ENCODE measurements at regions not wholly inside any gene's neighbourhood (a gene's known extent, or its start where the extent isn't known, plus 50 kb on each side); places are given as distances from the start of the nearest gene placed in this dataset.
A peak's percentile ranks its signal among the peaks of the same experiment; 100 is the strongest.

DNA sequence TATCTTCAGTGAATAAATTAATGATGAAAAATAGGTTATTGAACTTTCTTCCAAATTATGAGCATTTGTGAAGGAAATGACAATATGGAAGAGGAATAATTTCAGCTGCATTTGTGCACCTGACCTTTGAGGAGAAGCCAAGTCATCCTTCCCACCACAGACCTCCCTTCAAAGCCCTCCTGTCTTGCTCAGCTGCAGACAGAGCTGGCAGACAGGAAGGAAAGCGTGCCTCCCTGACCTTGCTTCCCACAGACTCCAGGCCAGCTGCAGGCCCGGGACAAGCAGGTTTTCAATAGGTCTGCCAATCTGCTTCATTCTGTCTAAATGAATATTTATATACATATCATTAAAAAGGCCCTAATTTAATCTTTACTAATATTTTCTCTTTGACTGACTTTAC is 152.9 kb upstream of the RBMS3 start:
- Mint-ChIP-seq H3K36me3 (no peaks in the 10 kb centered on the region), H3K27ac (no peak overlapping the region), H3K4me1 (no peaks in the 10 kb centered on the region), H3K4me3 (no peak overlapping the region), H3K9me3 (peaks cover 4% of the 10 kb centered on the region), H3K27me3 (no peaks in the 10 kb centered on the region)
- ATAC-seq (ENCODE audit: low read depth) (no peak), DNase-seq (no peak)
- POLR2A ChIA-PET = no interaction called here

DNA sequence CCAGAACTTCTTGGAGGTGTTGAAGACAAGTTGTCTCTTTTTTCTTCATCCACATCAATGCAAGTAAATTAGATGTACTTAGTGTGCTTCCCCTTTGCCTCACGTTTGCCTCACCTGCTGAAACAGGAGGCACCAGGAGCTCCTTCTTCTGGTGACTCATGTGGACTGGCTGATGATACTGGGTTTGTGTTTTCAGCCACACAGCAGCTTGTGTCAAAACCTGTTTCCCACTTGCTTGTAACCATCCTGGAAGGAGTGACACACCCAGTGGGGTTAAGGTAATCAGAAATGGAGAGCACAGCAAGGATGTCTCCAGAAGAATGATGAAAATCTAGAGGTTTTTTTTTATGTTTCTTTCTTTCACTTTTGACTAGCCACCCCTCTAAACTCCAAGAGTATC is 143.3 kb upstream of the RBMS3 start:
- POLR2A ChIA-PET = no interaction called here
- no peaks in the 10 kb centered on the region for H3K36me3 Mint-ChIP-seq
- DNase-seq = no peak
- H3K27me3 Mint-ChIP-seq = no peaks in the 10 kb centered on the region
- peaks cover 5% of the 10 kb centered on the region for H3K4me1 Mint-ChIP-seq
- no peak overlapping the region for H3K4me3 Mint-ChIP-seq
- no peak overlapping the region for H3K27ac Mint-ChIP-seq
- ATAC-seq (ENCODE audit: low read depth) = no peak
- no peaks in the 10 kb centered on the region for H3K9me3 Mint-ChIP-seq

DNA sequence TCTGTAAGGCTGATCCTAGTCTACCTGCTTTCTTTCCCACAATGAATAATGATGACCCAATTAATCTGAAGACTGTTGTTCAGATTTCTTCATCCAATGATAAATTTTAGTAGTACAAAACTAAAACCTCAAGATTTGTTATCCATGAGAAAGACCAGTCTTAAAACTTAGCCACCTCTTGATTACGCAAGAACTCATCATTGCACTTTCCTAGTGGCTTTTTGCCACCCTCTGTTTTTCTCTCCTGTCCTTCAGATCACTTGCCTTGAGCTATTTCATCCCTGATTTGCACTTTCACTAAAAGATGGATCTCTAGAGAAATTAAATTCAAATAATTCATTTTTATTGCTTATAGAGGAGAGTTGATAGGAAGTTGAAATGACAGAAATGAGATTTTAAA is 142.7 kb upstream of the RBMS3 start:
- Mint-ChIP-seq H3K27me3 (no peaks in the 10 kb centered on the region), H3K9me3 (no peaks in the 10 kb centered on the region)
- ATAC-seq (ENCODE audit: low read depth) = no peak

DNA sequence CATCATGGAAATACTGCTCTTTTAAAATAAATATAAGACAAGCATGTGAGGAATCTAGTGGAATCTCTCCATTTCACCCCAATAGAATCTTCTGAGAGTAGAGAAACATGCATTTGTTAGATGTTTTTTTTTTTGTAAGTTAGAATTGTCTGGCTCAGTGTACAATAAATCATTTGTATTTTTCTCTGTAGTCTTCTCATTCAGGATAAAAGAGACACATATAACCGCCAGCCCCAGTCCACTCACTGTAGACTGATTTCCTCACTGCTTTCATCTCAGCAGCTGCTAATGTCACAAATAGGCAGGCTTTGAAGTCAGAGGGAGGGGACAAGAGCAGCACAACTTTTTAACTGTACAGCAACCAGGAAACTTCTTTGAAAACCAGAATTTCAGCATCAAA is 140.2 kb upstream of the RBMS3 start:
- DNase-seq = no peak
- ATAC-seq (ENCODE audit: low read depth) = peak; percentile 68
- Mint-ChIP-seq H3K9me3 (no peaks in the 10 kb centered on the region), H3K4me3 (no peak overlapping the region), H3K36me3 (no peaks in the 10 kb centered on the region), H3K4me1 (peaks cover 8% of the 10 kb centered on the region), H3K27me3 (peaks cover 4% of the 10 kb centered on the region), H3K27ac (no peak overlapping the region)
- POLR2A ChIA-PET = no interaction called here

More for the DNA sequence above, 142.7 kb upstream of the RBMS3 start:
- POLR2A ChIA-PET = no interaction called here
- peaks cover 5% of the 10 kb centered on the region for H3K4me1 Mint-ChIP-seq
- no peak overlapping the region for H3K4me3 Mint-ChIP-seq
- H3K27ac Mint-ChIP-seq = no peak overlapping the region
- DNase-seq = no peak
- no peaks in the 10 kb centered on the region for H3K36me3 Mint-ChIP-seq

DNA sequence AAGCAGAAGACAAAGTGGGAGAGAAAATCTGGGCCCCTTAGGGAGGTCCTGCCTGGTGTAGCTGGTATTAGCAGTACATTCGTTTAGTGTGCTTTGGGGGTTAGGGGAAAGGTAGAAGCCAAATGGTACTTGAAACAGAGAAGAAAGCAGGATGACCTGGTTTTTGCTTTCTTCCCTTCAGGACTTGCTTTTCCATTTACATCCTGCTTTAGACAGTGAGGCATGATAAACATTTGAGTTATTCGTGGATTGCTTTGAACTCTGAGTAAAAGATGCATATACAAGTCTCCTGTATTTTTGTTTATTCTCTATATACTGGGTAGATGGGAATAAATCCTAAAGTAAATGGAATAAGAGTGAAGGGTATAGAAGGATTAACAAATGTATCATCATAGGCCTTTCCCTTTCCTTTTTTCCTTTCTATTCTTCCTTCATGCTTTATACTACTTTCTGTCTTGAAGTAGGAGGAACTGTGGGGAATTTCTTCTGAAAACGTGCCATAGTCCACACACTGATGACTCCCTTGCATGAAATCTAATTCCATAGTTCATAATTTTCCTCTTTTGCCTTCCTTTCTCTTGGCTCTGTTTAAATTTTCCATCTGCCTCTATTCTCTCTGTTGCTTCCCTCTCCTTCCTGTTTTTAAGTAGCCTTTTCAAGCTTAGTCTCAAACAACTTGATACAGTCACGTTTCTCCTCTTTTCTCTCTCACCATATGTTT is 139.5 kb upstream of the RBMS3 start:
- DNase-seq = no peak
- H3K36me3 Mint-ChIP-seq = no peaks in the 10 kb centered on the region
- H3K27me3 Mint-ChIP-seq = peaks cover 4% of the 10 kb centered on the region
- H3K27ac Mint-ChIP-seq = no peak overlapping the region
- no peak for ATAC-seq (ENCODE audit: low read depth)
- POLR2A ChIA-PET = no interaction called here
- H3K4me1 Mint-ChIP-seq = peaks cover 8% of the 10 kb centered on the region
- H3K4me3 Mint-ChIP-seq = no peak overlapping the region
- no peaks in the 10 kb centered on the region for H3K9me3 Mint-ChIP-seq

DNA sequence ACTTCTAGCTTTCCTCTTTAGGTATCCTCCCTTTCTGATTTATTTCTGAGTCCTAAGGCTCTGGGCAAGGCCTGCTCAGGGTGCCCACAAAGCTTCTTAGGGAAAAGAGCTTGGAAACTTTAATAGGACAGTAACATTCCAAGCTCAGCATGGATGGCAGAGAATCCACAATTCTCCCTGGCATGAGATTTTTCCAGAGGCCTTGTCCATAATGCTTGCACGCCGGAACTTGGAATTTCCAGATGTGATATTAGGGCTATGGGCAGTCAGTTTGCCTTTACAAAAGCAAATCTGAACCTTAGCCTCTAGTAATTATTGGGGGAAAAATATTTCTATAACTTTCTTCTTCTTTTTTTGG is 139.0 kb upstream of the RBMS3 start:
- ATAC-seq (ENCODE audit: low read depth) (no peak), DNase-seq (no peak)
- Mint-ChIP-seq H3K4me3 (no peak overlapping the region), H3K27me3 (peaks cover 4% of the 10 kb centered on the region), H3K36me3 (no peaks in the 10 kb centered on the region), H3K9me3 (no peaks in the 10 kb centered on the region), H3K4me1 (peaks cover 8% of the 10 kb centered on the region), H3K27ac (no peak overlapping the region)
- POLR2A ChIA-PET = no interaction called here

DNA sequence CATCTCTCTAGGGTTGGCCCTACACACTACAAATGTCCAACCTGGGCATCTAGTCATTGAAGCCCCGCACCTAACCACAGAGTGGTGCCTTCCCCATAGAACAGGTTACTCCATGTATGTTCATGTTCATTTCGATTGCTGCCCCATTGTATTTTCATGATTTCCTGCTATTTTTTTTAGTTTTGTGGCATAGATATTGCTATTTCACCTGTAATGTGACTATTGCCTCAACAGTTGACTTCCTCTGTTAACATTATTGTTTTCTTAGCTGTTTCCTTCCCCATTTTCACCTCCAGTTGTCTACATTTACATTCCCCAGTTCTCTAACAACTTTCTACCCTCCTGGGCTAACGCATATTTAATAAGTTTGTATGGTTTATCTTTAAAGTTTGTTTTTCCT is 137.7 kb upstream of the RBMS3 start:
- Mint-ChIP-seq H3K4me3 (no peak overlapping the region), H3K36me3 (no peaks in the 10 kb centered on the region), H3K27ac (no peak overlapping the region), H3K27me3 (peaks cover 4% of the 10 kb centered on the region), H3K4me1 (peaks cover 7% of the 10 kb centered on the region), H3K9me3 (no peaks in the 10 kb centered on the region)
- DNase-seq = no peak
- ATAC-seq (ENCODE audit: low read depth) = no peak
- POLR2A ChIA-PET = no interaction called here

DNA sequence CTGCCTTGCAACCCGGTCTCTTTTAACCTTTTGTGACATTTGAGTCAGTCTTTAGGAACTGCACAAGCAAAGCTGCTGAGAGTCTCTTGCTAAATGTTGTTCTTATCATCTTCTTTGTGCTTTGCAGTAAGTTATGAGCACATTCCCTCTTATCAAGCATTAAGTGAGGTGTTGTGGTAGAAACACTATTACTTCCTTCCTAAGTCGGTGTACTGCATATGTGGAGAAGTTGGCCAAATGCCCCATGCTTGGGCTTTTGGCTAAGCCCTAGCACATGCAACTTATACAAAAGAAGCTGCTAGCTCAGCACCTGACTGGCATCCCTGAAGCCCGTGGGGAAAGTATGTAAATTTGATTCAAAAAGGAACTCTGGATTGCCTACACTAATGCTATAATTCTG is 136.5 kb upstream of the RBMS3 start:
- DNase-seq (no peak), ATAC-seq (ENCODE audit: low read depth) (no peak)
- POLR2A ChIA-PET = no interaction called here
- Mint-ChIP-seq H3K27me3 (peaks cover 4% of the 10 kb centered on the region), H3K9me3 (no peaks in the 10 kb centered on the region), H3K4me1 (peaks cover 7% of the 10 kb centered on the region), H3K36me3 (no peaks in the 10 kb centered on the region), H3K27ac (no peak overlapping the region), H3K4me3 (no peak overlapping the region)

DNA sequence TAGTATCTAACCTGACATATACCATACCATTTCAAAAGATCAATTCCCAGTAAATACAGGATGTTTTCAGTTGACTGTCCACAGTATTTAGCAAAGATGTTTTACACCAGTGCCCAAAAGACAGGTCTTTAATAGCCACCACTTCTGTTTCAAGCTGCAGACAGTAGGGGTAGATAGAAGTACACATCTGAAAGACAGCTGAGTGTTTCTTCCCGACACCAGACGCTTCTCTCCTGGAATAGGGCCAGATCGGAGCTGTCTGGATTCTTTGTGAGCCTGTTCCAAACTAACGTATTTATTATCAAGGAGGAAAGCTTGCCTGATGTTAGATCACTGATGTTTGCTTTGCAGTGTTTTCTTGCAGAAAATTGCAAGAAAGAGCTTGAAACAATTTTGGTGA is 136.1 kb upstream of the RBMS3 start:
- POLR2A ChIA-PET = no interaction called here
- H3K4me1 Mint-ChIP-seq = peaks cover 7% of the 10 kb centered on the region
- ATAC-seq (ENCODE audit: low read depth) = no peak

DNA sequence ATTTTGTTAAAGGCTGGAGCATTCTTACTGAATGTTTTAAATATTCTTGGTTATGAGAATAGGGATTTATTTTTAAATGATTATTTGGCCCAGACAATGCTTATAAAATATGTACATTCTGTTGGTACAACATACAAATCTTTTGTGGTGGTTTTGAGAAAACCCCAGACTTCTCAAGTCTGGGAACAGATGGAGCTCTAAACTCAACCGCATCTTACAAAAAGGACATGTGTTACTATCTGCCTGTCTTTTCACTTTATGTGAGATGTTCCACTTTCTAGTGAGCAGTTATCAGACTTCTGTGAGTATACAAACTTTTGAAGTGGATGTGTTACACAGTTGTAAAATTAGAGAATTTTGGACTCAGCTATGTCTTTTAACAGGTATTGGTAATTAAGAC is 135.5 kb upstream of the RBMS3 start:
- DNase-seq (no peak), ATAC-seq (ENCODE audit: low read depth) (no peak)
- Mint-ChIP-seq H3K27ac (no peak overlapping the region), H3K4me1 (peaks cover 5% of the 10 kb centered on the region), H3K9me3 (no peaks in the 10 kb centered on the region), H3K27me3 (peaks cover 4% of the 10 kb centered on the region), H3K36me3 (no peaks in the 10 kb centered on the region), H3K4me3 (no peak overlapping the region)
- POLR2A ChIA-PET = no interaction called here

More for the DNA sequence above, 136.1 kb upstream of the RBMS3 start:
- Mint-ChIP-seq H3K27me3 (peaks cover 4% of the 10 kb centered on the region), H3K9me3 (no peaks in the 10 kb centered on the region), H3K4me3 (no peak overlapping the region), H3K36me3 (no peaks in the 10 kb centered on the region), H3K27ac (no peak overlapping the region)
- no peak for DNase-seq

DNA sequence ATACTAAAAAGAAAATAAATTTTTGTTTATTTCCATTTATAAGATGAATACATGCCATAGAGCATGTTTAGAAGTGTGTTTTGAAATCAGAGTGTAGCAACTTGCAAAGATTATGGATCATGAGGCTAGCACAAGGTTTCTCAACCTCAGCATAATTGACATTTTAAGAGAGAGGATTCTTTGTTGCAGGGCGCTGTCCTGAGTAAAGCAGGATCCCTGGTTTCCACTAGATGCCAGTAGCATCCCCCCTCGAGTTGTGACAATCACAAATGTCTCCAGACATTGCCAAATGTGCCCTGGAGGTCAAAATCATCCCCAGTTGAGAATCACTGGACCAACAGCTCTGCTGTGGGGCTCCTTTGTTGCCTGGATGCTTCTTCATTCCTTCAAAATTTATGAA is 128.5 kb upstream of the RBMS3 start:
- H3K27ac Mint-ChIP-seq = no peak overlapping the region
- H3K9me3 Mint-ChIP-seq = no peaks in the 10 kb centered on the region
- DNase-seq = no peak
- H3K4me3 Mint-ChIP-seq = no peak overlapping the region
- no peak for ATAC-seq (ENCODE audit: low read depth)
- POLR2A ChIA-PET = no interaction called here
- peaks cover 10% of the 10 kb centered on the region for H3K27me3 Mint-ChIP-seq
- peaks cover 10% of the 10 kb centered on the region for H3K4me1 Mint-ChIP-seq
- no peaks in the 10 kb centered on the region for H3K36me3 Mint-ChIP-seq

DNA sequence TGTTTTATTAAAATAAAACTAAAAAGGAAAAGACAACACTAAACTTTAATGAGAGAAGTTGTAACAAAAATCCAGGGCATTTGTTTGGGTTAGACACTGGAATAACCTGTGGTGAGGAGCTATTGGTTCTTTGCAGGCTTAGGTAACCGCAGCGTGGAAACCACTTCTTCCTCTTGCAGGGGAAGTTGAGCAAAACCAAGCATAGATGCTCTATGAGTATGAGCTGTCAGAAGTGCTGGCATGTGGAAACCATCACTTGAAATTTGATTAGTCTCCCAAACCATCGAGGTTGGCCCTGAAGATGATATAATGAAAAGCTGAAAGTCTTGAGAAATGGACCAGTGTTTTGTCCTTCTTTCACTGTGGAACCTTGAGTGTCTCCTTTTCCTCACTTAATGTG is 127.1 kb upstream of the RBMS3 start:
- peak; percentile 35 for DNase-seq
- peak; percentile 93 for ATAC-seq (ENCODE audit: low read depth)
- no peaks in the 10 kb centered on the region for H3K9me3 Mint-ChIP-seq
- no peaks in the 10 kb centered on the region for H3K36me3 Mint-ChIP-seq
- H3K4me1 Mint-ChIP-seq = peaks cover 10% of the 10 kb centered on the region
- no peak overlapping the region for H3K4me3 Mint-ChIP-seq
- H3K27ac Mint-ChIP-seq = no peak overlapping the region
- POLR2A ChIA-PET = no interaction called here
- peaks cover 14% of the 10 kb centered on the region for H3K27me3 Mint-ChIP-seq

DNA sequence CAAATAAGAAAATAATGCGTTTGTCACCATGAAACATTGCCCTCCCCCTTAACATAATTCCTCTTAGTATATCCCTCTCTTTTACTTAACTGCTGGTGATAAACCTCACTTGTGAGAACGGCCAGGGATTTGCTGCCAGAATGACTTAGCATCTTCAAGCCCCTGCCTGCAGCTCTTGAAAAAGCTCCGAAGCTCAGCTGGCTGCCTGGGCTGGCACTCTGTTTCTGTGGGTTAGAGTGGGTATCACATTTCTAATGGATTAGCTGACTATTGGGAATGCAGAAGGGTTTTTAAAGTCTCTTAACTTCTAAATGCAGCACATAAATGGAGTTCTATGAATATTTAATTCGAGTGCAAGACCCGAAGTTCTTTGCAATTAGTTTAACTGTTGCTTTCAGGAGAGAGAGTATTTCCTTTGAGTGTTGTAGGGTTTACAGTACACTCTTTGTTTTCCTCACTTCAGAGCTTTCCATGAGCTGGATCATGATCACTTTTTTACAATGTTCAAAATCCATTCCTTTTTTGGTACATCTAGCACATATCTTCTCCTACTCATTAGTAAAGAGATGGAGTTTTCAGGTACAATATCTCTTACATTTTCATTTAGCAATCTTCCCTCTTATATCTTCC is 124.7 kb upstream of the RBMS3 start:
- POLR2A ChIA-PET = no interaction called here
- Mint-ChIP-seq H3K36me3 (no peaks in the 10 kb centered on the region), H3K4me1 (peaks cover 10% of the 10 kb centered on the region), H3K4me3 (no peak overlapping the region), H3K9me3 (no peaks in the 10 kb centered on the region), H3K27ac (no peak overlapping the region), H3K27me3 (peaks cover 15% of the 10 kb centered on the region)
- DNase-seq (no peak), ATAC-seq (ENCODE audit: low read depth) (no peak)

DNA sequence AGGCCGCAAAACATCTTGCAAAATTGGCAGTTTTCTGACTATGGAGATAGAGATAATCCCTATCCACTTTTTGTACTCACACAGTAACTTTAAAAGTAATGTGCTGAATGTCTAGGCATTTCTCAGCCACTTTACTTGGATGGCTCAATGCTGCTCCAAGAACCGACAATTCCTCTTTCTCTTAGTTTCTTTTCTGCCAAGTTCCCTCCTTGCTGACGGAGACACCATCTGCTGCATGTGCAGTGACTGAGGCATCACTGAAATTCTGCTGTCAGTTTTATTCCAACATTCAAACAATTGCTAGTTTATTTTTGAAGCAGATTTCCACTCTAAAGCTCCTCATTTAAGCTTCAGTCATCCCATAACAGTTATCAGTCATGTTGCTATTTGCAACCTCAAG is 116.0 kb upstream of the RBMS3 start:
- peaks cover 1% of the 10 kb centered on the region for H3K9me3 Mint-ChIP-seq
- no peak for DNase-seq
- peaks cover under 1% of the 10 kb centered on the region for H3K36me3 Mint-ChIP-seq
- no peak overlapping the region for H3K4me3 Mint-ChIP-seq
- H3K27me3 Mint-ChIP-seq = peaks cover 3% of the 10 kb centered on the region
- H3K27ac Mint-ChIP-seq = no peak overlapping the region
- peaks cover 1% of the 10 kb centered on the region for H3K4me1 Mint-ChIP-seq
- POLR2A ChIA-PET = no interaction called here
- ATAC-seq (ENCODE audit: low read depth) = no peak
